ENCODE measurements at regions not wholly inside any gene's neighbourhood (a gene's known extent, or its start where the extent isn't known, plus 50 kb on each side); places are given as distances from the start of the nearest gene placed in this dataset.

- Histone ChIP-seq H3K27ac (ENCODE audit: low read depth) (no peak overlapping the region), H4K20me1 (replicated peaks; ENCODE audit: insufficient read depth) (no peaks in the 10 kb centered on the region), H3F3A (replicated peaks; ENCODE audit: low read depth) (no peaks in the 10 kb centered on the region), H3K36me3 (ENCODE audit: insufficient read depth) (no peaks in the 10 kb centered on the region), H3K4me2 (no peak overlapping the region), H3K9me2 (ENCODE audit: insufficient read depth) (no peaks in the 10 kb centered on the region), H3K27me3 (ENCODE audit: insufficient read depth) (no peaks in the 10 kb centered on the region), H2AFZ (no peak overlapping the region), H3K4me1 (ENCODE audit: insufficient read depth) (no peaks in the 10 kb centered on the region), H3K79me2 (replicated peaks; ENCODE audit: insufficient read depth) (no peaks in the 10 kb centered on the region), H3K4me3 (no peak overlapping the region)
- Mint-ChIP-seq H3K9me3 (no peaks in the 10 kb centered on the region), H3K27ac (no peak overlapping the region), H3K36me3 (ENCODE audit: low read depth) (no peaks in the 10 kb centered on the region), H3K4me1 (peaks cover 7% of the 10 kb centered on the region), H3K27me3 (ENCODE audit: insufficient read depth, low read depth, poor library complexity) (no peaks in the 10 kb centered on the region), H3K4me3 (no peak overlapping the region)
- no peak for DNase-seq (ENCODE audit: low spot score)
- ATAC-seq, result no peak
- TF ChIP-seq EZH2 (IDR thresholded peaks at IDR 0.05; ENCODE audit: low read depth, unreplicated experiment) (no peak), REST (IDR thresholded peaks at IDR 0.05; ENCODE audit: unreplicated experiment) (no peak), STAT1 (IDR thresholded peaks at IDR 0.05; ENCODE audit: unreplicated experiment) (no peak), ZNF462 (CRISPR knock-in tag; IDR thresholded peaks at IDR 0.05) (no peak), POLR2AphosphoS5 (IDR thresholded peaks at IDR 0.05; ENCODE audit: low read depth) (no peak), NANOG (IDR thresholded peaks at IDR 0.05; ENCODE audit: borderline replicate concordance) (no peak), CREB1 (CRISPR knock-in tag; IDR thresholded peaks at IDR 0.05; ENCODE audit: low read depth) (no peak), ZNF114 (CRISPR knock-in tag; IDR thresholded peaks at IDR 0.05) (no peak), ETS1 (IDR thresholded peaks at IDR 0.05) (no peak), JUNB (IDR thresholded peaks at IDR 0.05; ENCODE audit: unreplicated experiment) (no peak), EZH2phosphoT487 (IDR thresholded peaks at IDR 0.05; ENCODE audit: unreplicated experiment) (no peak), ZNF331 (CRISPR knock-in tag; IDR thresholded peaks at IDR 0.05; ENCODE audit: low read depth) (no peak)
- TF ChIP-seq, protein P1, sequence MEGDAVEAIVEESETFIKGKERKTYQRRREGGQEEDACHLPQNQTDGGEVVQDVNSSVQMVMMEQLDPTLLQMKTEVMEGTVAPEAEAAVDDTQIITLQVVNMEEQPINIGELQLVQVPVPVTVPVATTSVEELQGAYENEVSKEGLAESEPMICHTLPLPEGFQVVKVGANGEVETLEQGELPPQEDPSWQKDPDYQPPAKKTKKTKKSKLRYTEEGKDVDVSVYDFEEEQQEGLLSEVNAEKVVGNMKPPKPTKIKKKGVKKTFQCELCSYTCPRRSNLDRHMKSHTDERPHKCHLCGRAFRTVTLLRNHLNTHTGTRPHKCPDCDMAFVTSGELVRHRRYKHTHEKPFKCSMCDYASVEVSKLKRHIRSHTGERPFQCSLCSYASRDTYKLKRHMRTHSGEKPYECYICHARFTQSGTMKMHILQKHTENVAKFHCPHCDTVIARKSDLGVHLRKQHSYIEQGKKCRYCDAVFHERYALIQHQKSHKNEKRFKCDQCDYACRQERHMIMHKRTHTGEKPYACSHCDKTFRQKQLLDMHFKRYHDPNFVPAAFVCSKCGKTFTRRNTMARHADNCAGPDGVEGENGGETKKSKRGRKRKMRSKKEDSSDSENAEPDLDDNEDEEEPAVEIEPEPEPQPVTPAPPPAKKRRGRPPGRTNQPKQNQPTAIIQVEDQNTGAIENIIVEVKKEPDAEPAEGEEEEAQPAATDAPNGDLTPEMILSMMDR (conservative IDR thresholded peaks at IDR 0.05; ENCODE audit: low read depth in 2 of 2), result no peak
These were observed 103.6 kb upstream of the NXT1 start for GRCh38 chr20:23246717-23247664.
